Endodermal cell (in vitro differentiated cells): ENCODE measurements at regions not wholly inside any gene's neighbourhood (a gene's known extent, or its start where the extent isn't known, plus 50 kb on each side); places are given as distances from the start of the nearest gene placed in this dataset.

Experiments
- DNase-seq: peaks from one replicate; pipeline ENCODE4 v3.0.0-alpha.2; 2017
- H3K27ac ChIP-seq: 2 replicates; pipeline ENCODE4 v1.5.1; 2013; ENCODE audit warnings: mild to moderate bottlenecking, low read depth, low read length, moderate library complexity
- H3K27me3 ChIP-seq: 2 replicates; pipeline ENCODE4 v1.6.1; 2013; ENCODE audit warnings: mild to moderate bottlenecking, low read length, moderate library complexity; ENCODE audit not compliant: insufficient read depth, control insufficient read depth, poor library complexity, severe bottlenecking
- H3K36me3 ChIP-seq: 2 replicates; pipeline ENCODE4 v1.7.0; 2013; ENCODE audit warnings: mild to moderate bottlenecking, low read length, moderate library complexity; ENCODE audit not compliant: control insufficient read depth, insufficient read depth
- H3K4me1 ChIP-seq: one replicate; pipeline ENCODE4 v1.7.0; 2013; ENCODE audit warnings: low read length; ENCODE audit not compliant: control insufficient read depth, insufficient read depth
- H3K4me3 ChIP-seq: 2 replicates; pipeline ENCODE4 v1.5.1; 2013; ENCODE audit warnings: mild to moderate bottlenecking, low read length, moderate library complexity
- H3K9ac ChIP-seq: 2 replicates; pipeline ENCODE4 v1.6.1; 2013; ENCODE audit warnings: mild to moderate bottlenecking, low read length, moderate library complexity; ENCODE audit not compliant: poor library complexity, severe bottlenecking; ENCODE audit errors: extremely low read depth
- H3K9me3 ChIP-seq: 2 replicates; pipeline ENCODE4 v1.6.1; 2013; ENCODE audit warnings: mild to moderate bottlenecking, low read length, moderate library complexity; ENCODE audit not compliant: control insufficient read depth
- H3K27ac Mint-ChIP-seq: 2 replicates; pipeline ENCODE4 v1.8.0; 2020; ENCODE audit warnings: mixed read lengths
- H3K27me3 Mint-ChIP-seq: 2 replicates; pipeline ENCODE4 v1.8.0; 2021; ENCODE audit warnings: mild to moderate bottlenecking, mixed read lengths; ENCODE audit not compliant: insufficient read depth
- H3K36me3 Mint-ChIP-seq: 2 replicates; pipeline ENCODE4 v1.8.0; 2020; ENCODE audit warnings: low read depth, mixed read lengths
- H3K4me1 Mint-ChIP-seq: 2 replicates; pipeline ENCODE4 v1.8.0; 2020; ENCODE audit warnings: mixed read lengths
- H3K4me3 Mint-ChIP-seq: 2 replicates; pipeline ENCODE4 v1.8.0; 2020; ENCODE audit warnings: mild to moderate bottlenecking, moderate library complexity, mixed read lengths
- H3K9me3 Mint-ChIP-seq: 2 replicates; pipeline ENCODE4 v1.8.0; 2020; ENCODE audit warnings: mild to moderate bottlenecking, mixed read lengths
- WGBS, 2 experiments: methylation state at CpG; one replicate each; pipeline versions ENCODE4 v1.1.5 to v1.1.7; 2013; ENCODE audit warnings: missing lambda C conversion rate in 2 of 2, mixed read lengths in 1 of 2; ENCODE audit not compliant: insufficient coverage in 1 of 2, insufficient read length in 1 of 2; 5-methylcytosine and 5-hydroxymethylcytosine counted together
- TF ChIP-seq, protein P1 (sequence below): fragments of 200-600 bp; sonication (generic); conservative IDR thresholded peaks from 2 replicates; pipeline ENCODE4 v1.5.0; 2021; ENCODE audit warnings: antibody characterized with exemption, mild to moderate bottlenecking

- peaks cover 14% of the 10 kb centered on the region for H3K9me3 ChIP-seq
- Mint-ChIP-seq H3K36me3 (no peaks in the 10 kb centered on the region), H3K9me3 (peaks cover 27% of the 10 kb centered on the region), H3K27me3 (no peaks in the 10 kb centered on the region), H3K27ac (no peak overlapping the region), H3K4me1 (peaks cover 2% of the 10 kb centered on the region), H3K4me3 (no peak overlapping the region)
- H3K4me3 ChIP-seq, result no peak overlapping the region
- DNase-seq, result no peak
- H3K4me1 ChIP-seq, result no peaks in the 10 kb centered on the region
- H3K9ac ChIP-seq, result no peak overlapping the region
- no peak overlapping the region for H3K27ac ChIP-seq
- TF ChIP-seq, protein P1, sequence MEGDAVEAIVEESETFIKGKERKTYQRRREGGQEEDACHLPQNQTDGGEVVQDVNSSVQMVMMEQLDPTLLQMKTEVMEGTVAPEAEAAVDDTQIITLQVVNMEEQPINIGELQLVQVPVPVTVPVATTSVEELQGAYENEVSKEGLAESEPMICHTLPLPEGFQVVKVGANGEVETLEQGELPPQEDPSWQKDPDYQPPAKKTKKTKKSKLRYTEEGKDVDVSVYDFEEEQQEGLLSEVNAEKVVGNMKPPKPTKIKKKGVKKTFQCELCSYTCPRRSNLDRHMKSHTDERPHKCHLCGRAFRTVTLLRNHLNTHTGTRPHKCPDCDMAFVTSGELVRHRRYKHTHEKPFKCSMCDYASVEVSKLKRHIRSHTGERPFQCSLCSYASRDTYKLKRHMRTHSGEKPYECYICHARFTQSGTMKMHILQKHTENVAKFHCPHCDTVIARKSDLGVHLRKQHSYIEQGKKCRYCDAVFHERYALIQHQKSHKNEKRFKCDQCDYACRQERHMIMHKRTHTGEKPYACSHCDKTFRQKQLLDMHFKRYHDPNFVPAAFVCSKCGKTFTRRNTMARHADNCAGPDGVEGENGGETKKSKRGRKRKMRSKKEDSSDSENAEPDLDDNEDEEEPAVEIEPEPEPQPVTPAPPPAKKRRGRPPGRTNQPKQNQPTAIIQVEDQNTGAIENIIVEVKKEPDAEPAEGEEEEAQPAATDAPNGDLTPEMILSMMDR, result no peak
- no peaks in the 10 kb centered on the region for H3K36me3 ChIP-seq
- 83 to 92% methylated on average over 4 to 5 of the region's 5 CpGs for WGBS, 2 experiments
- no peaks in the 10 kb centered on the region for H3K27me3 ChIP-seq
Measured at GRCh38 chr10:36200577-36200976, 558.5 kb upstream of the FZD8 start.

- H3K4me3 Mint-ChIP-seq, result no peak overlapping the region
- Histone ChIP-seq H3K9me3 (peaks cover 14% of the 10 kb centered on the region), H3K27me3 (no peaks in the 10 kb centered on the region), H3K9ac (no peak overlapping the region), H3K36me3 (no peaks in the 10 kb centered on the region), H3K27ac (no peak overlapping the region), H3K4me3 (no peak overlapping the region), H3K4me1 (no peaks in the 10 kb centered on the region)
- no peaks in the 10 kb centered on the region for H3K36me3 Mint-ChIP-seq
- no peak for DNase-seq
- TF ChIP-seq, protein P1, result no peak
- H3K4me1 Mint-ChIP-seq, result peaks cover 14% of the 10 kb centered on the region
- H3K27me3 Mint-ChIP-seq, result no peaks in the 10 kb centered on the region
- peaks cover 27% of the 10 kb centered on the region for H3K9me3 Mint-ChIP-seq
- no peak overlapping the region for H3K27ac Mint-ChIP-seq
Measured at GRCh38 chr10:36198322-36198721, 556.2 kb upstream of the FZD8 start.

DNA sequence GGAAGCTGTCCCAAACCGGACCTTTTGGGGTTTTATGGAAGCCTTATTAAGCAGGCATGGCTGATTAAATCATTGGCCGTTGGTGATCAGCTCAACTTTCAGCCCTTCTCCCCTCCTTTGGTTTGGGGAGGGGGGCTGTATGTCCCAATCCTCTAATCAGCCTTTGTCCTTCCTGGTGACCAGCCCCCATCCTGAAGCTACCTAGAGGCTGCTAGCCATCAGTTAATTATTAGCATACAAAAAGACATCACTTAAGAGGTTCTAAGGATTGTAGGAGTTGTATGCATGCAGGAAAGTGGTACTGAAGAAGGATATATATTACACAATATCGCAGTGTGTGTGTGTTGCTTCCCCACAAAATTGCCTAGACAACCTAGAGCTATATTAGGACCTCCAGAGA, 553.3 kb upstream of the FZD8 start:
- TF ChIP-seq, protein P1, result no peak
- Histone ChIP-seq H3K9me3 (peaks cover 31% of the 10 kb centered on the region), H3K4me3 (no peak overlapping the region), H3K9ac (no peak overlapping the region), H3K27me3 (no peaks in the 10 kb centered on the region), H3K4me1 (no peaks in the 10 kb centered on the region), H3K27ac (no peak overlapping the region), H3K36me3 (no peaks in the 10 kb centered on the region)
- Mint-ChIP-seq H3K9me3 (peaks cover 47% of the 10 kb centered on the region), H3K4me1 (peaks cover 14% of the 10 kb centered on the region), H3K4me3 (no peak overlapping the region), H3K27ac (no peak overlapping the region), H3K36me3 (peaks cover 6% of the 10 kb centered on the region), H3K27me3 (no peaks in the 10 kb centered on the region)
- 83 to 95% methylated on average over 1 to 3 of the region's 3 CpGs for WGBS, 2 experiments
- no peak for DNase-seq
